ENCODE measurements at regions not wholly inside any gene's neighbourhood (a gene's known extent, or its start where the extent isn't known, plus 50 kb on each side); places are given as distances from the start of the nearest gene placed in this dataset.
"Not testable (repeated sequence)": the region's sequence is repeated elsewhere in the genome, so short reads cannot be mapped to it uniquely, and the experiment has no call there.

- peak; percentile 66 for DNase-seq
Observed at GRCh38 chr11:90594658-90595057, 371.8 kb upstream of the CHORDC1 start.

GRCh38 chr11:90593099-90593498 lies 370.2 kb upstream of the CHORDC1 start:
- no peak for DNase-seq

GRCh38 chr11:90590286-90590685 lies 367.4 kb upstream of the CHORDC1 start:
- DNase-seq, result no peak

GRCh38 chr11:90589735-90590134 lies 366.9 kb upstream of the CHORDC1 start:
- DNase-seq, result no peak

GRCh38 chr11:90587896-90588295 lies 365.0 kb upstream of the CHORDC1 start:
- no peak for DNase-seq

GRCh38 chr11:90585491-90585890 lies 362.6 kb upstream of the CHORDC1 start:
- no peak for DNase-seq

GRCh38 chr11:90582999-90583398 lies 360.1 kb upstream of the CHORDC1 start:
- not testable (repeated sequence) for DNase-seq

GRCh38 chr11:90564531-90564930 lies 341.7 kb upstream of the CHORDC1 start:
- DNase-seq, result no peak

GRCh38 chr11:90558328-90558865 lies 335.5 kb upstream of the CHORDC1 start:
- DNase-seq, result peak; percentile 71

- DNase-seq, result peak; percentile 96
Observed at GRCh38 chr11:90556606-90557005, 333.8 kb upstream of the CHORDC1 start.

GRCh38 chr11:90556026-90556425 lies 333.2 kb upstream of the CHORDC1 start:
- no peak for DNase-seq

GRCh38 chr11:90555477-90555876 lies 332.6 kb upstream of the CHORDC1 start:
- DNase-seq, result no peak

GRCh38 chr11:90542092-90542491 lies 319.2 kb upstream of the CHORDC1 start:
- peak; percentile 26 for DNase-seq

- peak; percentile 28 for DNase-seq
Observed at GRCh38 chr11:90536301-90536700, 313.5 kb upstream of the CHORDC1 start.

GRCh38 chr11:90532125-90532524 lies 309.3 kb upstream of the CHORDC1 start:
- DNase-seq, result no peak

- DNase-seq, result no peak
Observed at GRCh38 chr11:90531001-90531400, 308.2 kb upstream of the CHORDC1 start.

- DNase-seq, result no peak
Observed at GRCh38 chr11:90525962-90526361, 303.1 kb upstream of the CHORDC1 start.

- no peak for DNase-seq
Observed at GRCh38 chr11:90512846-90513245, 290.0 kb upstream of the CHORDC1 start.

- DNase-seq, result no peak
Observed at GRCh38 chr11:90510839-90511238, 288.0 kb upstream of the CHORDC1 start.

- no peak for DNase-seq
Observed at GRCh38 chr11:90500922-90501568, 278.2 kb upstream of the CHORDC1 start.

GRCh38 chr11:90496722-90497121 lies 273.9 kb upstream of the CHORDC1 start:
- DNase-seq, result no peak

GRCh38 chr11:90493379-90493778 lies 270.5 kb upstream of the CHORDC1 start:
- DNase-seq, result no peak

GRCh38 chr11:90491466-90491865 lies 268.6 kb upstream of the CHORDC1 start:
- DNase-seq, result no peak

GRCh38 chr11:90476442-90477007 lies 253.7 kb upstream of the CHORDC1 start:
- DNase-seq, result peak; percentile 83

- DNase-seq, result peak; percentile 27
Observed at GRCh38 chr11:90468923-90469322, 246.1 kb upstream of the CHORDC1 start.
